HL-60 (cell line): ENCODE measurements at regions not wholly inside any gene's neighbourhood (a gene's known extent, or its start where the extent isn't known, plus 50 kb on each side); places are given as distances from the start of the nearest gene placed in this dataset.

Experiments
- CTCF ChIP-seq: IDR thresholded peaks from one replicate; pipeline ENCODE4 v1.5.1; 2011; ENCODE audit warnings: low read length, control low read depth, inconsistent platforms; ENCODE audit not compliant: insufficient read depth
- GABPA ChIP-seq: IDR thresholded peaks from 2 replicates; pipeline ENCODE4 v1.6.1; 2012; ENCODE audit warnings: low read depth
- POLR2AphosphoS5 ChIP-seq: IDR thresholded peaks from 2 replicates; pipeline ENCODE4 v1.6.1; 2012; ENCODE audit warnings: low read depth
- REST ChIP-seq: IDR thresholded peaks from 2 replicates; pipeline ENCODE4 v1.6.1; 2012; ENCODE audit warnings: low read depth; ENCODE audit not compliant: insufficient replicate concordance

DNA sequence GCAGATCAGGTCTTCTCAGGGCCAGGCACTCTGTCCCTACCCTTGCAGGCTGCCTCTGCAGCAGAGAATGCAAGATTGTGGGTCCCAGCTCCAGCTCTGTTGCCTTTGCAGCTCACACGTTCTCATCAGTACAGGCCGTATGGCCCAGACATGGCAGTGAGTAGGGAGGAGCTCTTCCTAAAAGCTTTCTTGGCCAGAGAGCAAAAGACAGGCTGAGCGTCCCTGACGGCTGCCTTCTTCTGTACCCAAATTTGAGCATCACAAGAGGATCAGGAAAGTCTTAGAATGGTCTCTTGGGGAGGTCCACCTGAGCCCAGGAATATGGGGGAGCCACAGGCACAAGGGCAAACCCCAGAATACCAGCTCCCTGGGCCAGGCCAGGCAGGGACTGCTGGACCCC lies 266.3 kb upstream of the ZMIZ1 start:
- TF ChIP-seq CTCF: no peak
- TF ChIP-seq REST: no peak
- no peak for TF ChIP-seq GABPA
- TF ChIP-seq POLR2AphosphoS5: no peak
